ENCODE measurements at regions not wholly inside any gene's neighbourhood (a gene's known extent, or its start where the extent isn't known, plus 50 kb on each side); places are given as distances from the start of the nearest gene placed in this dataset.
"Not testable (repeated sequence)": the region's sequence is repeated elsewhere in the genome, so short reads cannot be mapped to it uniquely, and the experiment has no call there.

DNA sequence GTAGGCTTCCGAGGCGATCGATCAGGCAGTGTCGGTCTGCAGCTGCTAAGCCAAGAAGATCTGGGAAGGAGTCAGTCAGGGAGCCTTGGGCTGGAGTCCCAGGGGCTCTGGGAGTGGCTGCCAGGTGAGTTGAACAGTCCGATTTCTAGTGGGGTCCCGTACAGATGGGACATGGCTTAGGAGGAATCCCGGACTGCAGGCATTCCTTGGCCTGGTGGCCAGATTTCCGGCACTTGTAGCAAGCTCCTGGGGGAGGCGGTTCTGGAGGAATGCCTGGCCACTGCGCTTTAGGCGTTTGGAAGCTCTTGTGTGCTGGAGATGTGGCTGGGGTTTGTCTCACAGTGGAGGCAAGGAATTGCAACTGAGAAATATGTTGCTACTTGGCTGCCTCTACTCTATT, 64.3 kb upstream of the FAM90A1 start:
- TF ChIP-seq, protein P1, sequence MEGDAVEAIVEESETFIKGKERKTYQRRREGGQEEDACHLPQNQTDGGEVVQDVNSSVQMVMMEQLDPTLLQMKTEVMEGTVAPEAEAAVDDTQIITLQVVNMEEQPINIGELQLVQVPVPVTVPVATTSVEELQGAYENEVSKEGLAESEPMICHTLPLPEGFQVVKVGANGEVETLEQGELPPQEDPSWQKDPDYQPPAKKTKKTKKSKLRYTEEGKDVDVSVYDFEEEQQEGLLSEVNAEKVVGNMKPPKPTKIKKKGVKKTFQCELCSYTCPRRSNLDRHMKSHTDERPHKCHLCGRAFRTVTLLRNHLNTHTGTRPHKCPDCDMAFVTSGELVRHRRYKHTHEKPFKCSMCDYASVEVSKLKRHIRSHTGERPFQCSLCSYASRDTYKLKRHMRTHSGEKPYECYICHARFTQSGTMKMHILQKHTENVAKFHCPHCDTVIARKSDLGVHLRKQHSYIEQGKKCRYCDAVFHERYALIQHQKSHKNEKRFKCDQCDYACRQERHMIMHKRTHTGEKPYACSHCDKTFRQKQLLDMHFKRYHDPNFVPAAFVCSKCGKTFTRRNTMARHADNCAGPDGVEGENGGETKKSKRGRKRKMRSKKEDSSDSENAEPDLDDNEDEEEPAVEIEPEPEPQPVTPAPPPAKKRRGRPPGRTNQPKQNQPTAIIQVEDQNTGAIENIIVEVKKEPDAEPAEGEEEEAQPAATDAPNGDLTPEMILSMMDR (IDR thresholded peaks at IDR 0.05), result not testable (repeated sequence)
- TF ChIP-seq POLR2AphosphoS5 (IDR thresholded peaks at IDR 0.05; ENCODE audit: low read depth, low read length); SIN3A (IDR thresholded peaks at IDR 0.05; ENCODE audit: borderline replicate concordance, insufficient read depth, low read depth, low read length): not testable (repeated sequence)
- TF ChIP-seq, protein P2, sequence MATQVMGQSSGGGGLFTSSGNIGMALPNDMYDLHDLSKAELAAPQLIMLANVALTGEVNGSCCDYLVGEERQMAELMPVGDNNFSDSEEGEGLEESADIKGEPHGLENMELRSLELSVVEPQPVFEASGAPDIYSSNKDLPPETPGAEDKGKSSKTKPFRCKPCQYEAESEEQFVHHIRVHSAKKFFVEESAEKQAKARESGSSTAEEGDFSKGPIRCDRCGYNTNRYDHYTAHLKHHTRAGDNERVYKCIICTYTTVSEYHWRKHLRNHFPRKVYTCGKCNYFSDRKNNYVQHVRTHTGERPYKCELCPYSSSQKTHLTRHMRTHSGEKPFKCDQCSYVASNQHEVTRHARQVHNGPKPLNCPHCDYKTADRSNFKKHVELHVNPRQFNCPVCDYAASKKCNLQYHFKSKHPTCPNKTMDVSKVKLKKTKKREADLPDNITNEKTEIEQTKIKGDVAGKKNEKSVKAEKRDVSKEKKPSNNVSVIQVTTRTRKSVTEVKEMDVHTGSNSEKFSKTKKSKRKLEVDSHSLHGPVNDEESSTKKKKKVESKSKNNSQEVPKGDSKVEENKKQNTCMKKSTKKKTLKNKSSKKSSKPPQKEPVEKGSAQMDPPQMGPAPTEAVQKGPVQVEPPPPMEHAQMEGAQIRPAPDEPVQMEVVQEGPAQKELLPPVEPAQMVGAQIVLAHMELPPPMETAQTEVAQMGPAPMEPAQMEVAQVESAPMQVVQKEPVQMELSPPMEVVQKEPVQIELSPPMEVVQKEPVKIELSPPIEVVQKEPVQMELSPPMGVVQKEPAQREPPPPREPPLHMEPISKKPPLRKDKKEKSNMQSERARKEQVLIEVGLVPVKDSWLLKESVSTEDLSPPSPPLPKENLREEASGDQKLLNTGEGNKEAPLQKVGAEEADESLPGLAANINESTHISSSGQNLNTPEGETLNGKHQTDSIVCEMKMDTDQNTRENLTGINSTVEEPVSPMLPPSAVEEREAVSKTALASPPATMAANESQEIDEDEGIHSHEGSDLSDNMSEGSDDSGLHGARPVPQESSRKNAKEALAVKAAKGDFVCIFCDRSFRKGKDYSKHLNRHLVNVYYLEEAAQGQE (IDR thresholded peaks at IDR 0.05; ENCODE audit: insufficient read depth in 1 of 2, low read depth in 2 of 2, low read length in 1 of 2), result not testable (repeated sequence)
